Astrocyte (in vitro differentiated cells and primary cell): ENCODE measurements at regions not wholly inside any gene's neighbourhood (a gene's known extent, or its start where the extent isn't known, plus 50 kb on each side); places are given as distances from the start of the nearest gene placed in this dataset.

Experiments
- CTCF ChIP-seq: IDR thresholded peaks from 2 replicates; pipeline ENCODE4 v1.5.1; 2011; ENCODE audit warnings: low read depth, mild to moderate bottlenecking, inconsistent platforms, low read length, moderate library complexity; ENCODE audit not compliant: insufficient read depth
- EZH2 ChIP-seq: IDR thresholded peaks from 2 replicates; pipeline ENCODE4 v1.6.1; 2012; ENCODE audit warnings: mild to moderate bottlenecking, low read length, inconsistent platforms; ENCODE audit not compliant: insufficient read depth

- TF ChIP-seq CTCF (no peak), EZH2 (no peak)
Observed at GRCh38 chr12:108037960-108038359, 91.1 kb upstream of the WSCD2 start.
